Omental fat pad (tissue), 3 donors: ENCODE measurements at regions not wholly inside any gene's neighbourhood (a gene's known extent, or its start where the extent isn't known, plus 50 kb on each side); places are given as distances from the start of the nearest gene placed in this dataset.
"Not testable (repeated sequence)": the region's sequence is repeated elsewhere in the genome, so short reads cannot be mapped to it uniquely, and the experiment has no call there.

ENCODE experiments used
- ATAC-seq: fragments of 150-250 bp; one replicate; pipeline ENCODE4 v1.9.1; 2016; ENCODE audit warnings: mild to moderate bottlenecking, moderate library complexity; ENCODE audit not compliant: low FRiP score
- DNase-seq: peaks from one replicate; pipeline ENCODE4 v3.0.0-alpha.2; 2019; ENCODE audit warnings: low spot score
- TF ChIP-seq, protein P1 (sequence below), 3 donors: fragments of 450-650 bp; IDR thresholded peaks; one replicate each; pipeline ENCODE4 v1.5.1; 2016 to 2017; ENCODE audit warnings: antibody characterized with exemption in 3 of 3, mild to moderate bottlenecking in 3 of 3, moderate library complexity in 2 of 3

DNA sequence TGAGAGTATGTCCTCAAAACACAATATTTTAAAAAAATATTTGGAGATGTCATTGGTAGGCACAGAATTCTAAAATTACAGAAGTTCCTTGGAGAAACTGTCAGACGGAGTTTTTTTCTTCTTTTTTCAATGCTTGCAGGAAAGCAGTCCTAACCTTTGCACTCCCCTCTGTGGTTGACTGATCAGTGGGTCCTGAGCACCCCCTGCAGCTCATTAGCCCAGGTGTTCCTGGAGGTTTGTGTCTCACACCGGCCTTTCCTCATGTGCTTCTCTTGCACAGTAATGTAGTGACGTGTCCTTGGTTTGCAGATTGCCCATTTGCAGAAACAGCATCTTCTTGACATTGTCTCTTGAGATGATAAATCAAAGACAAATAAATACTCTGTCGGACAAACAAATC lies 513.0 kb downstream of the TMEM121 start:
- DNase-seq (no peak), ATAC-seq (no peak)
- TF ChIP-seq, protein P1, sequence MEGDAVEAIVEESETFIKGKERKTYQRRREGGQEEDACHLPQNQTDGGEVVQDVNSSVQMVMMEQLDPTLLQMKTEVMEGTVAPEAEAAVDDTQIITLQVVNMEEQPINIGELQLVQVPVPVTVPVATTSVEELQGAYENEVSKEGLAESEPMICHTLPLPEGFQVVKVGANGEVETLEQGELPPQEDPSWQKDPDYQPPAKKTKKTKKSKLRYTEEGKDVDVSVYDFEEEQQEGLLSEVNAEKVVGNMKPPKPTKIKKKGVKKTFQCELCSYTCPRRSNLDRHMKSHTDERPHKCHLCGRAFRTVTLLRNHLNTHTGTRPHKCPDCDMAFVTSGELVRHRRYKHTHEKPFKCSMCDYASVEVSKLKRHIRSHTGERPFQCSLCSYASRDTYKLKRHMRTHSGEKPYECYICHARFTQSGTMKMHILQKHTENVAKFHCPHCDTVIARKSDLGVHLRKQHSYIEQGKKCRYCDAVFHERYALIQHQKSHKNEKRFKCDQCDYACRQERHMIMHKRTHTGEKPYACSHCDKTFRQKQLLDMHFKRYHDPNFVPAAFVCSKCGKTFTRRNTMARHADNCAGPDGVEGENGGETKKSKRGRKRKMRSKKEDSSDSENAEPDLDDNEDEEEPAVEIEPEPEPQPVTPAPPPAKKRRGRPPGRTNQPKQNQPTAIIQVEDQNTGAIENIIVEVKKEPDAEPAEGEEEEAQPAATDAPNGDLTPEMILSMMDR (IDR thresholded peaks at IDR 0.05) = no peak

DNA sequence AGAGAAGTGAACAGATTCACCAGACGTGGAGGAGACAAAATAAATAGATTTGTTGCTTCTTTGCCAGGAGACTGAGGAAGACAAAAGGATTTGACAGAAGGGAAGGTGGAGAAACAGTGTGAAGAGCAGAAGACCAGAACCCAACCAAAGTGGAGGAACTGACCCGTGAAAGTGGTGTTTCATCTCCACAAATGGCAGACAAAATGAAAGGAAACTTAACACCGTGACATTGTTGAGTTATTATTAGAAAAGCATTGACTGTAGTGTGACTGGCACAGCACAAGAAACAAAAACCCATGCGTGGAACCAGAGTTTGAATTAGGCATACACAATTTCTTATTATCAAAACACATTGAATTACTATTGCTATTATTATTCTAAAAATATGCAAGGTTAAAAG lies 518.1 kb downstream of the TMEM121 start:
- ATAC-seq = no peak
- DNase-seq = no peak
- TF ChIP-seq, protein P1 (IDR thresholded peaks at IDR 0.05) = no peak

DNA sequence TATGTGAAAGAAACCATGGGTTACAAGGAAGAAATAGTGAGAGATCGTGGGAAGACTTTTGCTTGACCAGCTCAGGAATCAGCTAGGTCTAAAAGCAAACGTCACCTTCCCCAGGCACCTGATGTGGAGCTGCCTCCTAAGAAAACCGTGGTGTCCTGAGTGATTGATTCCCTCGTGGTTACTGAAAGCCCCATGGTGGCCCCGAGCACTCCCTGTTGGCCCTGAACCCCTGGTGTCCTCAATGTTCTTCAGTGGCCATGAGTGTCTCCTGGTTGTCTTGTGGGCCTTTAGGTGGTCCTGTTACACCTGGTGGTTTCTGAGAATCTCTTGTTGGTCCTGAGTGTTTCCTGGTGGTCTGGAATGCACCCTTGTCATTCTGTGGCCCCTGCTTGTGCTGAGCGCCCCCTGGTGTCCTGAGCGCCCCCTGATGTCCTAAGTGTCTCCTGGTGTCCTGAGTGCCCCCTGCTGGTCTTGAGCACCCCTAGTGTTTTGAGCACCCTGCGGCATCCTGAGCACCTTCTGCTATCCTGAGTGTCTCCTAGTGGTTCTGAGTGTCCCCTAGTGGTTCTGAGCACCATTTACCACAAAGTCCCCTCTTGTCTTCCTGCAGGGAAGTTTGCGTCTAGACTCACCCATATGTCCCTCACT lies 518.7 kb downstream of the TMEM121 start:
- ATAC-seq (no peak), DNase-seq (no peak)
- TF ChIP-seq, protein P1 (IDR thresholded peaks at IDR 0.05) = no peak

DNA sequence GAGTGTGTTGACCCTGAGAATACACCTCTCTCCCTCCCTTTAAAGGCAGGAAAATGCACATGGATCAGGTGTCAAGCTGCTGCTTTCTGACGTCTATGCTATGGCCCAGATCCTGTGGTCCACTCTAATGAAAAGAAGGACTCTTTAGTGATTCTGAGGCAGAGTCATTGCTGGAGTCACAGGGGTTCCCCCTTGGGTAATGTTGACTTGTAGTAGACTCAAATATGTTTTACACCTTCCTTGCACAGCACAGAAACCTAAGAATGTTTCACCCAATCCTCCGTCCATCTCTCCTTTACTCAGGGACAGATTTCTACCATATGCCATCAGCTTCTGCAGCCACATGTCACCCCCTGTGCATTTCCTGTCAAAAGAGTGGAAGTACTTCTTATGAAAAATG lies 525.4 kb downstream of the TMEM121 start:
- no peak for ATAC-seq
- TF ChIP-seq, protein P1 (IDR thresholded peaks at IDR 0.05) = no peak

DNA sequence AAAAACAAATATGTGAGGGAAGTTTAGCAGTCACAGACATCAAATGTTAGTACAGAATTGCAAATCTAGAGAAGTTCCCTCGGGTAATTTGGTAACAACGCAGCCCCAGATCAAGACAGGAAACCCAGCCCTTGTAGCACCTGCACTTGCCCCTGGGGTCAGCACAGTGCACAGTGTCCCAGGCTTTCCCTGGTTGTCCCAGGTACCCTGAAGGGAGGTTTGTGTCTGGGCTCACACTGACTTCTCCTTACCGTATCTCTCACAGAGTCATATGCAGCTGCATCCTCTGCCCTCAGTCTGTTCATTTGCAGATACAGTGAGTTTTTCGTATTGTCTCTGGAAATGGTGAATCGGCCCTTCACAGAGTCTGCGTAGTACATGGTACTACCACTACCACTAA lies 528.9 kb downstream of the TMEM121 start:
- no peak for ATAC-seq
- no peak for DNase-seq
- TF ChIP-seq, protein P1 (IDR thresholded peaks at IDR 0.05) = no peak

More for the DNA sequence above, 525.4 kb downstream of the TMEM121 start:
- DNase-seq = no peak

DNA sequence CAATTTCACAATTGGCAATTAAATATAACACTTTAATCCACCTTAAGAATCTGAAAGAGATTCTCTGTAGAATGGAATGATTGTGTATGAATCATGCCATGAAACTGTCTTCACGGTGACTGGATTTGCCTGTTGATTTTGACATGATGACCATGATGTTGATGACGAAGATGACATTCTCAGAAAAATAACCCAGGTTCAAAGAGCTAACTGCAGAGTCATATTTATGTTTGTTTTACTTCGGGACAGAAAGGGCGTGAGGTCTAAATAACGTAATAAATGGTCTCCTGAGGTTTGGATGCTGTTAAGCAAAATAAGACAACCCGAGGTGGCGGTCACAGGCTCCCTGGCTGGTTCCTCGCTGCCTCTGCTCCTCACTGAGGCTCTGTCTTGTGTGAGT lies 532.0 kb downstream of the TMEM121 start:
- no peak for ATAC-seq
- no peak for DNase-seq
- TF ChIP-seq, protein P1 (IDR thresholded peaks at IDR 0.05) = no peak

DNA sequence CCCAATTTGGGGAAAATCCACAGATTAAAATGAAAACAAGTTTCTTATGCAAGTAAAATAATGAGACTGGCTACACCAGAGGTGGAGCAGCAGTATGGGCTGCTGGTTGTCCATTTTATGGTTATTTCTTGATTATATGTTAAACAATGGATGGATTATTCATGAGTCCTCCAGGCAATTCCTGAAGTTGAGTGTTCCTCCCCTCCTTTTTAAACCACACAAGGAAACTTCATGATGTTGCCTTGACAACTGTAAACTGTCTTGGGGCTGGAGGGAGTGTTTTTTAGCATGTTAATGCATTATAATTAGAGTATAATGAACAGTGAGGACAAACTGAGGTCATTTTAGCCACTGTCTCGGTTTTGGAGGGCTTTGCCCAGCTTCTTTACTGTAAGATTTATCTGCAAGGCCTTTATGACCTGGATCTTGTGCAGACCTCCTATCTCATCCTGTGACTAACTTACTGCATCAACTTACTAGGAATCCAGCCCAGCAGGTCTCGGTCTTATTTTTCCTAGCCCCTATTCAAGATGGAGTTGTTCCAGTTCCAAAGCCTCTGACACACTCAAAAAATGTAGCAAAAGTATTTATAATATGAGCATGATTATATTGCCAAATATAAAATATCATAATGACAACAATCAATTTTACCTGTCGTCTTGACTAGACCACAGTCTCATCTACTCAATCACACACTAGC lies 534.0 kb downstream of the TMEM121 start:
- DNase-seq (no peak), ATAC-seq (no peak)
- TF ChIP-seq, protein P1 (IDR thresholded peaks at IDR 0.05) = no peak

DNA sequence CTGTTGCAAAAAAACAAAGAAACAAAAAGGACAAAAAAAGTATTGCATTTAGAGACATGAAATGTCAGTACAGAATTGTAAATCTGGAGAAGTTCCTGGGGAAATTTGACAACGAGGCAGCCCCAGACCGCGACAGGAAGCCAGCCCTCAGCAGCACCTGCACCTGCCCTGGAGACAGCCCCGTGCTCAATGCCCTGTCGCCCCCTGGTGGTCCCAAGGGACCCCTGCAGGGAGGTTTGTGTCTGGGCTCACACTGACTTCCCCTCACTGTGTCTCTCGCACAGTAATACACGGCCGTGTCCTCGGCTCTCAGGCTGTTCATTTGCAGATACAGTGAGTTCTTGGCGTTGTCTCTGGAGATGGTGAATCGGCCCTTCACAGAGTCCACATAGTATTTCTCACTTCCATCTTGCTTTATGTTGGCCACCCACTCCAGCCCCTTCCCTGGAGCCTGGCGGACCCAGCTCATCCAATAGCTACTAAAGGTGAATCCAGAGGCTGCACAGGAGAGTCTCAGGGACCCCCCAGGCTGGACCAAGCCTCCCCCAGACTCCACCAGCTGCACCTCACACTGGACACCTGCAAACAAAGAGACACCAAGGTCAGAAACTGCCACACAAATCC lies 535.6 kb downstream of the TMEM121 start:
- DNase-seq, ATAC-seq: not testable (repeated sequence)
